Lung microvascular endothelial cell (primary cell): ENCODE measurements at regions not wholly inside any gene's neighbourhood (a gene's known extent, or its start where the extent isn't known, plus 50 kb on each side); places are given as distances from the start of the nearest gene placed in this dataset.
"Not testable (repeated sequence)": the region's sequence is repeated elsewhere in the genome, so short reads cannot be mapped to it uniquely, and the experiment has no call there.

ENCODE experiments used
- DNase-seq, 2 donors: peaks; one replicate each; pipeline versions ENCODE4 v3.0.0 to v3.0.0-alpha.2; 2010; ENCODE audit warnings: low read depth in 2 of 2

GRCh38 chrX:2640436-2641150 is 50.5 kb upstream of the CD99 start:
- no peak for DNase-seq

GRCh38 chrX:2638279-2638678 is 52.8 kb upstream of the CD99 start:
- DNase-seq, result no peak

GRCh38 chrX:2635342-2635741 is 55.8 kb upstream of the CD99 start:
- no peak for DNase-seq

GRCh38 chrX:2632533-2633504 is 58.3 kb upstream of the CD99 start:
- DNase-seq, result no peak

- no peak for DNase-seq
Observed at GRCh38 chrX:2631743-2632532, 59.2 kb upstream of the CD99 start.

- DNase-seq, result not testable (repeated sequence)
Observed at GRCh38 chrX:2630935-2631742, 60.0 kb upstream of the CD99 start.

- DNase-seq, result not testable (repeated sequence)
Observed at GRCh38 chrX:2630008-2630934, 60.8 kb upstream of the CD99 start.

- DNase-seq, result peak in 1 of 2 donors; percentile 11
Observed at GRCh38 chrX:2629316-2630007, 61.6 kb upstream of the CD99 start.

GRCh38 chrX:2628751-2629315 is 62.3 kb upstream of the CD99 start:
- no peak for DNase-seq

GRCh38 chrX:2627272-2627867 is 63.7 kb upstream of the CD99 start:
- peak; percentile 36 to 51 for DNase-seq

- no peak for DNase-seq
Observed at GRCh38 chrX:2626750-2627149, 64.3 kb upstream of the CD99 start.

GRCh38 chrX:2620576-2620975 is 70.5 kb upstream of the CD99 start:
- no peak for DNase-seq

GRCh38 chrX:2618516-2618915 is 72.6 kb upstream of the CD99 start:
- no peak for DNase-seq

GRCh38 chrX:2614911-2615310 is 76.2 kb upstream of the CD99 start:
- peak in 1 of 2 donors; percentile 83 for DNase-seq

GRCh38 chrX:2610246-2611170 is 80.6 kb upstream of the CD99 start:
- DNase-seq, result peak in 1 of 2 donors; percentile 57

GRCh38 chrX:2609431-2610238 is 81.5 kb upstream of the CD99 start:
- peak; percentile 8 to 31 for DNase-seq
